ENCODE measurements at regions not wholly inside any gene's neighbourhood (a gene's known extent, or its start where the extent isn't known, plus 50 kb on each side); places are given as distances from the start of the nearest gene placed in this dataset.

DNA sequence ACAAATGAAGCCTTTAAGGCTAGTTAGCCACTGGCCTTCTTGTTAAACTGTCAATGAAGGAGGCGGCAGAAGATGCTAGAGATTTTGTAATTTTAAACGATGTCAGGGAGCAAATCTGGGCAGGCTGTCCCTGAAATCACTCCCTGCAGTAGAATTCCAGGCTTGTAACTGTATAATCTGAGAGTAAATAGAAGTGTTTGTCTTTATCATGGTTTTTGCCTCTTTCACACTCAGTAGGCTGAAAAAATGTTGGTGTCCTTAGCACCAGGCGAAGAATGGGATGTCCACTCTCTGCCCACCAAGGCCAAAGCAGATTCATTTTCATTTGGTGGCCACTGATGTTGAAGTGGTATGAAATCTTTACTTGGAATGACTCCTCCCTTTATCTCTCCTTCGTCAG, 136.9 kb upstream of the THSD7B start:
- peaks cover 6% of the 10 kb centered on the region for H3K27me3 Mint-ChIP-seq (ENCODE audit: low read depth, unreplicated experiment)
- Histone ChIP-seq H3K36me3 (ENCODE audit: insufficient read depth, low read length) (no peaks in the 10 kb centered on the region), H4K20me1 (ENCODE audit: insufficient read depth, low read length) (no peaks in the 10 kb centered on the region), H3K4me2 (ENCODE audit: low read length) (no peak overlapping the region), H3K27me3 (ENCODE audit: insufficient read depth, low read length) (no peaks in the 10 kb centered on the region), H3K9ac (ENCODE audit: low read length) (no peak overlapping the region), H3K4me3 (ENCODE audit: insufficient read depth, low read depth, low read length) (no peak overlapping the region), H3K79me2 (ENCODE audit: insufficient read depth, low read length) (no peaks in the 10 kb centered on the region), H2AFZ (ENCODE audit: low read depth, low read length) (no peak overlapping the region), H3K4me1 (ENCODE audit: insufficient read depth, low read length) (no peaks in the 10 kb centered on the region), H3K9me3 (ENCODE audit: insufficient read depth, low read depth, low read length) (no peaks in the 10 kb centered on the region), H3K27ac (ENCODE audit: low read depth, low read length) (no peak overlapping the region)
- no peaks in the 10 kb centered on the region for H3K9me3 Mint-ChIP-seq (ENCODE audit: unreplicated experiment)
- no peaks in the 10 kb centered on the region for H3K4me1 Mint-ChIP-seq (ENCODE audit: low read depth, unreplicated experiment)
- no peak overlapping the region for H3K4me3 Mint-ChIP-seq (ENCODE audit: unreplicated experiment)
- TF ChIP-seq CTCF (IDR thresholded peaks at IDR 0.05; ENCODE audit: insufficient read depth, low read depth, low read length) (no peak), EZH2 (IDR thresholded peaks at IDR 0.05; ENCODE audit: insufficient read depth, low read length) (no peak)
- no peaks in the 10 kb centered on the region for H3K36me3 Mint-ChIP-seq (ENCODE audit: low read depth, unreplicated experiment)
- DNase-seq (ENCODE audit: low read depth) (no peak), FAIRE-seq (no peak)
- no peak overlapping the region for H3K27ac Mint-ChIP-seq (ENCODE audit: unreplicated experiment)

DNA sequence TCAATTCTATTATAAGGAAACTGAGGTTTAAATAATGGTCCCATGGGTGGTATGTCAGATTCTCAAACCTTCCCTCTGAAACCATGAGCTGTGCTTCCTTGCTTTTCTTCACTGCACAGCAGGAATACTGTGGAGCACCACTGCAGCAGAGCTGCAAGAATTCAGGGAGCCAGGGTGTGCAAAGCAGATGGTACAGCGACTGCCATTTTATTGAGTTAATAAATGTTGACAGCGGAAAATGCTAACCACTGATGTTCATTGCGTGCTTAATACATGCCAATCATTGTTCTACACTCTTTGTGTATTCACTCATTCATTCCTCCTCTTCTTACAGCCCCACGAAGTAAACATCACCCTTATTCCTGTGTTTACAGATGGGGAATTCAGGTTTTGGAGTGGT, 152.2 kb upstream of the THSD7B start:
- no peaks in the 10 kb centered on the region for H3K9me3 ChIP-seq (ENCODE audit: insufficient read depth, low read depth, low read length)
- H3K79me2 ChIP-seq (ENCODE audit: insufficient read depth, low read length) = no peaks in the 10 kb centered on the region
- H3K4me2 ChIP-seq (ENCODE audit: low read length) = no peak overlapping the region
- Mint-ChIP-seq H3K4me1 (ENCODE audit: low read depth, unreplicated experiment) (no peaks in the 10 kb centered on the region), H3K27me3 (ENCODE audit: low read depth, unreplicated experiment) (no peaks in the 10 kb centered on the region), H3K36me3 (ENCODE audit: low read depth, unreplicated experiment) (no peaks in the 10 kb centered on the region), H3K27ac (ENCODE audit: unreplicated experiment) (no peak overlapping the region), H3K4me3 (ENCODE audit: unreplicated experiment) (no peak overlapping the region), H3K9me3 (ENCODE audit: unreplicated experiment) (no peaks in the 10 kb centered on the region)
- FAIRE-seq (no peak), DNase-seq (ENCODE audit: low read depth) (no peak)
- no peak overlapping the region for H2AFZ ChIP-seq (ENCODE audit: low read depth, low read length)
- no peak overlapping the region for H3K9ac ChIP-seq (ENCODE audit: low read length)
- H3K4me3 ChIP-seq (ENCODE audit: insufficient read depth, low read depth, low read length) = no peak overlapping the region
- H3K36me3 ChIP-seq (ENCODE audit: insufficient read depth, low read length) = no peaks in the 10 kb centered on the region
- no peak overlapping the region for H3K27ac ChIP-seq (ENCODE audit: low read depth, low read length)
- TF ChIP-seq CTCF (IDR thresholded peaks at IDR 0.05; ENCODE audit: insufficient read depth, low read depth, low read length) (no peak), EZH2 (IDR thresholded peaks at IDR 0.05; ENCODE audit: insufficient read depth, low read length) (no peak)
- no peaks in the 10 kb centered on the region for H4K20me1 ChIP-seq (ENCODE audit: insufficient read depth, low read length)
- no peaks in the 10 kb centered on the region for H3K27me3 ChIP-seq (ENCODE audit: insufficient read depth, low read length)
- H3K4me1 ChIP-seq (ENCODE audit: insufficient read depth, low read length) = no peaks in the 10 kb centered on the region

GRCh38 chr2:136612079-136612478, 153.3 kb upstream of the THSD7B start:
- no peaks in the 10 kb centered on the region for H3K9me3 ChIP-seq (ENCODE audit: insufficient read depth, low read depth, low read length)
- DNase-seq (ENCODE audit: low read depth) = no peak
- Mint-ChIP-seq H3K4me3 (ENCODE audit: unreplicated experiment) (no peak overlapping the region), H3K27ac (ENCODE audit: unreplicated experiment) (no peak overlapping the region), H3K27me3 (ENCODE audit: low read depth, unreplicated experiment) (no peaks in the 10 kb centered on the region), H3K9me3 (ENCODE audit: unreplicated experiment) (no peaks in the 10 kb centered on the region), H3K36me3 (ENCODE audit: low read depth, unreplicated experiment) (no peaks in the 10 kb centered on the region), H3K4me1 (ENCODE audit: low read depth, unreplicated experiment) (no peaks in the 10 kb centered on the region)
- H3K9ac ChIP-seq (ENCODE audit: low read length) = no peak overlapping the region
- H3K27ac ChIP-seq (ENCODE audit: low read depth, low read length) = no peak overlapping the region
- no peaks in the 10 kb centered on the region for H4K20me1 ChIP-seq (ENCODE audit: insufficient read depth, low read length)
- no peaks in the 10 kb centered on the region for H3K4me1 ChIP-seq (ENCODE audit: insufficient read depth, low read length)
- no peaks in the 10 kb centered on the region for H3K27me3 ChIP-seq (ENCODE audit: insufficient read depth, low read length)
- H3K4me3 ChIP-seq (ENCODE audit: insufficient read depth, low read depth, low read length) = no peak overlapping the region
- H3K4me2 ChIP-seq (ENCODE audit: low read length) = no peak overlapping the region
- FAIRE-seq = no peak
- no peaks in the 10 kb centered on the region for H3K79me2 ChIP-seq (ENCODE audit: insufficient read depth, low read length)
- no peak overlapping the region for H2AFZ ChIP-seq (ENCODE audit: low read depth, low read length)
- no peaks in the 10 kb centered on the region for H3K36me3 ChIP-seq (ENCODE audit: insufficient read depth, low read length)
- no peak for TF ChIP-seq EZH2 (IDR thresholded peaks at IDR 0.05; ENCODE audit: insufficient read depth, low read length)
- no peak for TF ChIP-seq CTCF (IDR thresholded peaks at IDR 0.05; ENCODE audit: insufficient read depth, low read depth, low read length)
